Breast epithelium (tissue), 4 donors: ENCODE measurements at regions not wholly inside any gene's neighbourhood (a gene's known extent, or its start where the extent isn't known, plus 50 kb on each side); places are given as distances from the start of the nearest gene placed in this dataset.
"Not testable (repeated sequence)": the region's sequence is repeated elsewhere in the genome, so short reads cannot be mapped to it uniquely, and the experiment has no call there.

ENCODE experiments used
- DNase-seq, 2 donors: peaks; one replicate each; pipeline ENCODE4 v3.0.0-alpha.2; 2019; ENCODE audit warnings: low spot score in 2 of 2
- H3K27ac ChIP-seq, 2 donors: fragments of 200-600 bp; sonication (generic) in 1 of 2; one replicate each; pipeline ENCODE4 v1.5.1; 2016 to 2019; ENCODE audit warnings: mild to moderate bottlenecking in 1 of 2
- H3K27me3 ChIP-seq, 2 donors: fragments of 200-600 bp; sonication (generic) in 1 of 2; one replicate each; pipeline versions ENCODE4 v1.5.1 to v1.6.0; 2017 to 2019; ENCODE audit warnings: control low read depth in 1 of 2, mild to moderate bottlenecking in 1 of 2
- H3K36me3 ChIP-seq: fragments of 200-600 bp; one replicate; pipeline ENCODE4 v1.5.1; 2019
- H3K4me1 ChIP-seq, 2 donors: fragments of 200-600 bp; sonication (generic); one replicate each; pipeline ENCODE4 v1.5.1; 2016 to 2019; ENCODE audit warnings: control low read depth in 1 of 2
- H3K4me3 ChIP-seq, 3 donors: fragments of 200-600 bp; sonication (generic); 1 replicate in 2 of 3; 2 replicates in 1 of 3; pipeline ENCODE4 v1.5.1; 2016 to 2019; ENCODE audit warnings: mild to moderate bottlenecking in 3 of 3, moderate library complexity in 2 of 3
- H3K9me3 ChIP-seq, 2 donors: fragments of 200-600 bp; sonication (generic) in 1 of 2; one replicate each; pipeline ENCODE4 v1.5.1; 2016 to 2019; ENCODE audit warnings: control low read depth in 1 of 2
- POLR2A ChIP-seq: fragments of 450-650 bp; IDR thresholded peaks from one replicate; pipeline ENCODE4 v1.6.1; 2016; ENCODE audit warnings: antibody characterized with exemption, mild to moderate bottlenecking, moderate library complexity
- POLR2AphosphoS5 ChIP-seq, 3 donors: sonication (generic); formaldehyde crosslinking; IDR thresholded peaks; one replicate each; pipeline ENCODE4 v1.6.1; 2017; ENCODE audit warnings: antibody characterized with exemption in 3 of 3
- intact Hi-C: fragments of 100-400 bp; cut with DNase I; formaldehyde crosslinking; loops from one replicate; pipeline ENCODE4 v1.15.1; 2023; ENCODE audit warnings: low total_unique reads
- TF ChIP-seq, protein P1 (sequence below), 3 donors: fragments of 450-650 bp; IDR thresholded peaks; one replicate each; pipeline ENCODE4 v1.5.1; 2016 to 2017; ENCODE audit warnings: antibody characterized with exemption in 3 of 3, mild to moderate bottlenecking in 3 of 3, moderate library complexity in 3 of 3

DNA sequence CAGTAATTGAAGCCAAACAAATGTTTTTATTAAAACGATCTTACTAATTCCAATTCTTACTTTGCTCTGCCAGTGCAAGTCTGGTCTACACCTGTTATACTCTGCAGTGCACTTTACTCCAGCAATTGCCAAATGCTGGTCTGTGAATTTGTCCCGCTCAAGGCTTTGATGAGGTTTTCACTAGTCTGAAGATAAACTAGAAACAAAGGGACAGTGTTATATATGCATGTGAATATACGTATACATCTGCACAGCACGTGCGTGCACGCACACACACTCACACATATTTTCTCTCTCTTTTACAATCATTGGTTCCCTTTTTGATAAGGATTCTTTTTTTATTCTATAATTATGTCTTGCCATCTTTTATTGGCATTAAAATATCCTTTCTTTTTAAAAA is 88.5 kb upstream of the LCORL start:
- intact Hi-C loops: no loop called here
- no peaks in the 10 kb centered on the region for H3K9me3 ChIP-seq

DNA sequence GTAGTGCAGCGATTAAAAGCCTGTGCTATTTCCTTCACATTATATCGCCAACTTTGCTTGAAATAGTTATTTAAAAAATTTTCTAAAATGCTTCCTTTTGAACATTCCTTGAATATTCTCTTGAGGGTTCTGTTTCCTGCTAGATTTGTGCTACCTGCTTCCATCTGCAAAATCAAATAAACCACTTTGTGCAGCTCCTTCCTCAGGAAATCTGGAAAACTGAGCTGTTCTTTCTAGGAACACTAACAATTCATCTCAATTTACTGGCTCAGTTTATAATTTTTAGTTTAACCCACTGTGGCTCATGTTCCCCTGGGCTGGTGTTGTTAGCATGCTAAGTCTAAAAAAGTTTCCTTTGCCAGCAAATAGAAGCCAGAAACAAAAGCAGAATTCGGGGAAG is 88.1 kb upstream of the LCORL start:
- no peaks in the 10 kb centered on the region for H3K9me3 ChIP-seq
- no peaks in the 10 kb centered on the region for H3K4me1 ChIP-seq
- H3K27ac ChIP-seq: no peak overlapping the region
- no peak overlapping the region for H3K4me3 ChIP-seq
- no peaks in the 10 kb centered on the region for H3K27me3 ChIP-seq
- TF ChIP-seq POLR2A (no peak), POLR2AphosphoS5 (IDR thresholded peaks at IDR 0.05) (no peak)
- TF ChIP-seq, protein P1, sequence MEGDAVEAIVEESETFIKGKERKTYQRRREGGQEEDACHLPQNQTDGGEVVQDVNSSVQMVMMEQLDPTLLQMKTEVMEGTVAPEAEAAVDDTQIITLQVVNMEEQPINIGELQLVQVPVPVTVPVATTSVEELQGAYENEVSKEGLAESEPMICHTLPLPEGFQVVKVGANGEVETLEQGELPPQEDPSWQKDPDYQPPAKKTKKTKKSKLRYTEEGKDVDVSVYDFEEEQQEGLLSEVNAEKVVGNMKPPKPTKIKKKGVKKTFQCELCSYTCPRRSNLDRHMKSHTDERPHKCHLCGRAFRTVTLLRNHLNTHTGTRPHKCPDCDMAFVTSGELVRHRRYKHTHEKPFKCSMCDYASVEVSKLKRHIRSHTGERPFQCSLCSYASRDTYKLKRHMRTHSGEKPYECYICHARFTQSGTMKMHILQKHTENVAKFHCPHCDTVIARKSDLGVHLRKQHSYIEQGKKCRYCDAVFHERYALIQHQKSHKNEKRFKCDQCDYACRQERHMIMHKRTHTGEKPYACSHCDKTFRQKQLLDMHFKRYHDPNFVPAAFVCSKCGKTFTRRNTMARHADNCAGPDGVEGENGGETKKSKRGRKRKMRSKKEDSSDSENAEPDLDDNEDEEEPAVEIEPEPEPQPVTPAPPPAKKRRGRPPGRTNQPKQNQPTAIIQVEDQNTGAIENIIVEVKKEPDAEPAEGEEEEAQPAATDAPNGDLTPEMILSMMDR (IDR thresholded peaks at IDR 0.05): no peak
- H3K36me3 ChIP-seq: no peaks in the 10 kb centered on the region
- no peak for DNase-seq
- intact Hi-C loops: no loop called here

More for the DNA sequence above, 88.5 kb upstream of the LCORL start:
- Histone ChIP-seq H3K4me1 (no peaks in the 10 kb centered on the region), H3K27me3 (no peaks in the 10 kb centered on the region), H3K4me3 (no peak overlapping the region), H3K36me3 (no peaks in the 10 kb centered on the region), H3K27ac (no peak overlapping the region)
- TF ChIP-seq, protein P1 (IDR thresholded peaks at IDR 0.05): no peak
- TF ChIP-seq POLR2A (no peak), POLR2AphosphoS5 (IDR thresholded peaks at IDR 0.05) (no peak)
- no peak for DNase-seq

GRCh38 chr4:18107848-18108528 is 86.4 kb upstream of the LCORL start:
- H3K27me3 ChIP-seq, H3K27ac ChIP-seq, intact Hi-C loops, H3K9me3 ChIP-seq, H3K4me1 ChIP-seq, DNase-seq, H3K36me3 ChIP-seq, H3K4me3 ChIP-seq: not testable (repeated sequence)

DNA sequence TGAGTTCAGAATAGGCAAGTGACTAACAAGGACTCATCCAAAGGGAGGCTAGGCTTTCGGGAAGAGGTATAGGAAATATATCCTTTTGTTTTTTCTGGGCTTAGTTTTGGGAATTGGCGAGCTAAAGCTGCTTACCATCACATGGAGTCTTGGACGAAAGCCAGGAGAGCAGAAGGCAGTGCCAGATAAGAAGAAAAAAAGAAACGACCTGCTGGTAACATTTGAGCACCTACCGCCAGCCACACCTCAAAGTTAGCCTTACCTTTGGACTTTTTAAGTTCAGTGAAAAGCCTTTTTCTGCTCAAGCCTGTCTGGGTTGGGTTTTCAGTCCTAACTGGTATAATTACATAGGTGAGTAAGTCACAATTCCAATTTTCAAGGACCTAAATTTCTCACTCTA is 85.1 kb upstream of the LCORL start:
- H3K36me3 ChIP-seq: no peaks in the 10 kb centered on the region
- TF ChIP-seq POLR2A: no peak
- TF ChIP-seq, protein P1 (IDR thresholded peaks at IDR 0.05): no peak
- TF ChIP-seq POLR2AphosphoS5 (IDR thresholded peaks at IDR 0.05): no peak

GRCh38 chr4:18105030-18106011 is 83.8 kb upstream of the LCORL start:
- H3K4me3 ChIP-seq: no peak overlapping the region
- no peak overlapping the region for H3K27ac ChIP-seq
- DNase-seq: no peak
- H3K9me3 ChIP-seq: no peaks in the 10 kb centered on the region
- no peaks in the 10 kb centered on the region for H3K4me1 ChIP-seq
- H3K27me3 ChIP-seq: no peaks in the 10 kb centered on the region
- no peaks in the 10 kb centered on the region for H3K36me3 ChIP-seq
- intact Hi-C loops: no loop called here
- TF ChIP-seq POLR2A: no peak
- no peak for TF ChIP-seq POLR2AphosphoS5 (IDR thresholded peaks at IDR 0.05)
- TF ChIP-seq, protein P1 (IDR thresholded peaks at IDR 0.05): no peak

More for the DNA sequence above, 85.1 kb upstream of the LCORL start:
- Histone ChIP-seq H3K27me3 (no peaks in the 10 kb centered on the region), H3K4me3 (no peak overlapping the region), H3K9me3 (no peaks in the 10 kb centered on the region), H3K4me1 (no peaks in the 10 kb centered on the region), H3K27ac (no peak overlapping the region)
- intact Hi-C loops: no loop called here
- no peak for DNase-seq
